ENCODE measurements at regions not wholly inside any gene's neighbourhood (a gene's known extent, or its start where the extent isn't known, plus 50 kb on each side); places are given as distances from the start of the nearest gene placed in this dataset.

DNA sequence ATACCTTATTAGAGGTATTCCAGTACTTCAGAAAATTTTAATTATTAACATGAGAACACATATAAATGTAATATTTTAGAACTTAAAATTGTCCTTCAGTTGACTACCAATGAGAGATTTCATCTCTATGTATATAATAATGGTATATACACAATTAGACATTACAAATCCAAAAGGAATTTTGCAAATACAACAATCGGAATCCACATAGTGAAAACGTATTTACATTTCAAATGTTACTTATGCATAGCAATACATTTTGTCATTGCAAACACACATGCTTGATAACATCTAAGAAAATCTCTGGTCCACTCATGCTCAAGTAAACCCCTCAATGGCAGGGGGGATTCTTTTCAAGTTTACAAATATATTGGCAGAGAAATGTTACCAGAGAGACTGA lies 2345.2 kb downstream of the PCDH9 start:
- TF ChIP-seq, protein P1, sequence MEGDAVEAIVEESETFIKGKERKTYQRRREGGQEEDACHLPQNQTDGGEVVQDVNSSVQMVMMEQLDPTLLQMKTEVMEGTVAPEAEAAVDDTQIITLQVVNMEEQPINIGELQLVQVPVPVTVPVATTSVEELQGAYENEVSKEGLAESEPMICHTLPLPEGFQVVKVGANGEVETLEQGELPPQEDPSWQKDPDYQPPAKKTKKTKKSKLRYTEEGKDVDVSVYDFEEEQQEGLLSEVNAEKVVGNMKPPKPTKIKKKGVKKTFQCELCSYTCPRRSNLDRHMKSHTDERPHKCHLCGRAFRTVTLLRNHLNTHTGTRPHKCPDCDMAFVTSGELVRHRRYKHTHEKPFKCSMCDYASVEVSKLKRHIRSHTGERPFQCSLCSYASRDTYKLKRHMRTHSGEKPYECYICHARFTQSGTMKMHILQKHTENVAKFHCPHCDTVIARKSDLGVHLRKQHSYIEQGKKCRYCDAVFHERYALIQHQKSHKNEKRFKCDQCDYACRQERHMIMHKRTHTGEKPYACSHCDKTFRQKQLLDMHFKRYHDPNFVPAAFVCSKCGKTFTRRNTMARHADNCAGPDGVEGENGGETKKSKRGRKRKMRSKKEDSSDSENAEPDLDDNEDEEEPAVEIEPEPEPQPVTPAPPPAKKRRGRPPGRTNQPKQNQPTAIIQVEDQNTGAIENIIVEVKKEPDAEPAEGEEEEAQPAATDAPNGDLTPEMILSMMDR (IDR thresholded peaks at IDR 0.05; ENCODE audit: extremely low read depth in 1 of 2, insufficient read depth in 1 of 2, low read depth in 1 of 2, low read length in 2 of 2) = no peak
- no peak for TF ChIP-seq JUN (IDR thresholded peaks at IDR 0.05; ENCODE audit: borderline replicate concordance, insufficient read depth, insufficient read length, low read depth)

All from endothelial cell of umbilical vein (primary cell).